ENCODE measurements at regions not wholly inside any gene's neighbourhood (a gene's known extent, or its start where the extent isn't known, plus 50 kb on each side); places are given as distances from the start of the nearest gene placed in this dataset.

DNA sequence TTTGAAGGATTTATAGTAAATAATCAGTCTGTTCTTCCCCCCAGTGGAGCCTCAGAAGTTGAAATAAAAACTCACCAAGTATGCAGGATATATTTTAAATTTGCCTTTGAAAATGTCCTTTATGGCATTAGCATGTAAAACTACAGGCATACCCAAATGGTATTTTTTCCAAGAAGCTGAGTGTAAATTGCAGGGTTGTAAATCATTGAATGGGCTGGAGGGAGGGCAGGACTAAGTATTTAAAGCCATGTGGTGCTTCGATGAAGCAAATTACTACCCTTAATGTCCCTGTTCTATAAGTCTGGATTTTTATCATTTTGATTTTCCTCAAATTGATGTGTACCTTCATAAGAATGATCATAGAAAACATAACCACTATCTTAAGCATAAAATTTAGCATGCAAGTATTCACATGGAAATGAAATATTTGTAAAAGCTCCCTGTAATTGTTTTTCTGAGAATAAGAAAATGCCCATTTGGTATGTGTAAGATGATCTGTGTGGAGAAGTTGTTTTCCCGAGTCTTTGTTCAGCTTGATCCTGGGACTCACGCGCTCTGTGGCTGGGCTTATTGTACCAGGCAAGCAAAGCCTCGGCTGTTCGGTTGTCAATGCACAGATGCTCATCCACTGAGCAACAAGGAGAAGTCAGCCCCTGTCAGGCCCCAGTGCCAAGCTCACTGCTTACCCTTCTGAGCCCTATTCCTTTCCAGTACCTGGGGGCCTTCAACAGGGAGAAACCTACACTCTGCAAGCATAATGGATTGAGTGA is 66.7 kb downstream of the CD164 start:
- no peak for DNase-seq (ENCODE audit: low read depth)

DNA sequence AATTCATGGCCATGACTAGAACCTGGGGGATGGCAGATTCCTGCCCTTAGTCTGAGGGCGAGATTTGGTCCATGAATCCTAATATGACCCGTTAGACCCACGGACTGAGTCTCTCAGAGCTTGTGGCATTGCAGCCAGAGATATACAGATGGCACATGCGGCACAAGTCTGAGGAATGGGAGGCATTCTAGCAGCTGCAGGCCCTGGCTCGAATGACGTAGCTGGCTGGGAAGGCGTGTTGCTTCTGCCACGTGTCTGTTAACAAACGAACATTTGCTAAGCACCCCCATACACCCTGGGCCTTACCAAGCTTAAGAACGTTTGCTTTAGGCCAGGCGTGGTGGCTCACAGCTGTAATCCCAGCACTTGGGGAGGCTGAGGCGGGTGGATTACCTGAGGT is 68.0 kb downstream of the CD164 start:
- DNase-seq (ENCODE audit: low read depth) = no peak

DNA sequence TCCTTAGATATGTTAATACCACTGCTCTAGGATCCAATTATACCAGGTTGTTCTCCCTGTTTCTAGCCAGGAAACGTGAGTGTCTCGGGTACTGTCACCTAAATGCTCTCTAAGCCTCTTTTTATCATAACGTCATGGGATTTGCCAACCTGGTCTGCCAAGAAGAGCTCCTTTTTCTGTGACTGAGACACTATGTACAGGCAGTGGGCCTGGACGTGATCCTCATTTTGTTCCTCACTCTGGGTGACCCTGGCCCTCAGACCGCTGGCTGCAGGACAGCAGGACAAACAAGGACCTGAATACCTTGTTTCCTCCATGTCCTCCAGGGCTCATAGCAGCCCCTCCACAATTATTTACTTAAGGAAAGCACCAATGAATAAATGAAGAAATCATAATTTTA is 69.1 kb downstream of the CD164 start:
- no peak for DNase-seq (ENCODE audit: low read depth)

DNA sequence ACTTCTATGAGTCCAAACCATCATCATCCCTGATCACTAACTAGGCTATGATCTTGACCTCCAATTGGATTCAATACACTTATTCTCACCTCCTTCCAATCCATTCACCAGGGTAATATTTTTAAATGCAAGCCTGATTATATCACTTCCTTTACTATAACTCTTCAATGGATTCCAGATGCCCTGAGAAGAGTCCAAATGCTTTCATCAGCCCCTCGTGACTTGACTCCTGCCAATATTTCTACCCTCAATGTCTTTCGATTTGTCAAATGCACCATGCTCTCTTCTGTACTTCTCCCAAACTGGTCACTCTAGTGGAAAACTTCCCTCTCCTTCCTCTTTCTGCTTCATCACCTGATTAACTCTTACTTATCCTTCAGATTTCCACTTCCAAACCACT is 70.8 kb downstream of the CD164 start:
- no peak for DNase-seq (ENCODE audit: low read depth)

DNA sequence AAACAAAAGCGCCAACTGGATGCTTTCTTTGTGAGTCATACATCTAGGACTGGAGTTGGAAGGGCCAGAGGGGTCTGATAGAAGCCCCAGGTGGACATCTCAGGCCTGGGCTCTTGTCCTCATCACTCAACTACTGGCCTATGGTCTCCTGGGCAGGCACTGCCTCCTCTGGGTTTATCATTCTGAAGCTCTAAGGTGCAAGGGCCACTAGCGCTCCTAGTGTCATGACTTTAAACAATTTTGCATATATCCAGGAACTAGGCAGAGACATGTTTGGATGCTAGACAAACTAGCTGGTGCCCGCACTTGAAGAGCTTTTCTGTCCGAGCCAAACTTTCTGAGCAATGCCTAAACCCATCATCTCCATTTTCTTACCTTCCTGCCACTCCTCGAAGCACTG is 72.3 kb downstream of the CD164 start:
- no peak for DNase-seq (ENCODE audit: low read depth)

DNA sequence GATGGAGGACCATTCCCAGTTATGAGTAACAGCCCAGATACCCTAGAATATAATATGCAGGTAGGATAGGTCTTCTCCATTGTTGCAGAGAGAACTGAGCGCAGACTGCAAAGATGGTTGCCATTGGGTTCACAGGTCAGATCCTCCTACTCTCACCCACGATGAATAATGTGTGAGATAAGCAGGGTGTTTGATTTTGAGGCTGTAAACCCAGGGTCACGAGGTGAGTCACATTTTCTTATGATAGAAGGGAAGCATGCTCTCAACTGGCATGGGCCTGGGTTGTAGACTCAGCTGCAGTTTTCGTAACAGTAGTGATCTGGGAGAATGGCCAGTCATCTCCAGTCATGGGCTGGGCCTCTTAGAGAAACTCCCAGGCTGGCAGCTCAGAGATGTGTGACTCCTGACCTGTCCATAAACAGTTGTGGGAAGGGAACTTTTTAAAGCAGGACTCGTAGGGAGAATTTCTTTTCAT is 74.2 kb downstream of the CD164 start:
- peak; percentile 68 for DNase-seq (ENCODE audit: low read depth)

DNA sequence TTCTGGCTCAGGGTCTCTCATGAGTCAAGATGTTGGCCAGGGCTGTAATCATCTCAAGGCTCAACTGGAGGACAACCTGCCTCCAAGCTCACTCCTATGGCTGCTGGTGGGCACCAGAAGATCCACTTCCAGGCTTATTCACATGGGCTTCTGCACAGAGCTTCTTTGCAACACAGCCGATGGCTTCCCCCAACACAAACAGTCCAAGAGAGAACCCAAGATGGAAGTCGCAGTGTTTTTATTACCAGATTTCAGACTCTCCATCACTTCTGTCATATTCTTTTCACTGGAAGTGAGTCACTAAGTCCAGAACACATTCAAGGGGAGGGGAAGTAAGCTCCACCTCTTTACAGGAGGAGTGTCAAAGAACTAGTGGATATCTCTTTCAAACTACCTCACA is 75.5 kb downstream of the CD164 start:
- no peak for DNase-seq (ENCODE audit: low read depth)

DNA sequence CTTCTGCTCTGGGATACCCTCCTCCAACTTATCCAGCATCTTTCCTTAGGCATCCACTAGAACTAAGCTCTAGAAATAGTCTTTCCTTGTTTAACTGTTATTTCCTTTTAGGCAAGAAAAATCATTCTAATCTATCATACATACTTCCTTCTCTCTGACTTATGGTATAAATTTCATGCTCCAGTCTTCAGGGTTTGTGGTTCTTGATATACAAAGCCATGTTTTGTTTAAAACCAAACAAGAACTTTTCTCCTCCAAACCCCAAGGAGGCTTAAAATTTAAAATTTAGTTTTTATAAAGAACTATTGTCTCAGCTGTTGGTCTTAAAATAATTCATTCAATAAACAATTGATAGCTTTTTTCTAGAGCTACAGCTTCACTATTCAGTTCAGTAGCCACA is 77.2 kb downstream of the CD164 start:
- DNase-seq (ENCODE audit: low read depth) = peak; percentile 10

DNA sequence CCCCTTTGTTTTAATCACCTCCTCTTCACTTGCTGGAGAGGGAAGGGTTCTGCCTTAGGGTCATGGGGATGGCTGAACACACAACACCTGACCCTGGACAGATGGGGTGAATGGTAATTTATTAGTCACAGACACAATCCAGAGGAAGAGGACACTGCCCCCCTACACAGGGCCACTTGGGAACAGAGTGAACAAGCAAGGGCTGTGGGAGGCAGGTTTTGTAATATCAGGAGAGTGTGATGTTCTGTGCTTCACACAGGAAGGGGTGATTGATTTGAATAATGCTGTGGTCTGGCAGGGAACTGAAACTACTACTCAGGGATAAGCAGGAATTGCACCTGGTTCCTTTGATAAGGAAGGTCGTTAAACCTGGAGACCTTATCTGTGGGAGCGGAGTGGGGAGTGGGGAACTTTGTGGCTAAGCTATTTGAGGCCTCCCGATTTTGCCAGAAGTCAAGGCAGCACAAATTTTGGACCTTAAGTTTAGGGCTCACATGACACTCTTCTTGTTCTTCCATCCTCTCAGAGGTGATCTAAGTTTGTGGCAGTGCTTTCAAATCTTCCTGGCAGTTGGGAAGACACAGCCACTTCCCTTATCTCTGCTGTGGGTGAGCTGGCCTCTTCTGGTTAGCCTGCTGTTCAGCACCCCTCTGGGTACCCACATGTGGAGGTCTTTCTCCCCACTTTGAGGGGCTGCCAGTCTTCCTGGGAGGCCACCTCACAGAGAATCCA is 77.8 kb downstream of the CD164 start:
- peak; percentile 28 for DNase-seq (ENCODE audit: low read depth)

DNA sequence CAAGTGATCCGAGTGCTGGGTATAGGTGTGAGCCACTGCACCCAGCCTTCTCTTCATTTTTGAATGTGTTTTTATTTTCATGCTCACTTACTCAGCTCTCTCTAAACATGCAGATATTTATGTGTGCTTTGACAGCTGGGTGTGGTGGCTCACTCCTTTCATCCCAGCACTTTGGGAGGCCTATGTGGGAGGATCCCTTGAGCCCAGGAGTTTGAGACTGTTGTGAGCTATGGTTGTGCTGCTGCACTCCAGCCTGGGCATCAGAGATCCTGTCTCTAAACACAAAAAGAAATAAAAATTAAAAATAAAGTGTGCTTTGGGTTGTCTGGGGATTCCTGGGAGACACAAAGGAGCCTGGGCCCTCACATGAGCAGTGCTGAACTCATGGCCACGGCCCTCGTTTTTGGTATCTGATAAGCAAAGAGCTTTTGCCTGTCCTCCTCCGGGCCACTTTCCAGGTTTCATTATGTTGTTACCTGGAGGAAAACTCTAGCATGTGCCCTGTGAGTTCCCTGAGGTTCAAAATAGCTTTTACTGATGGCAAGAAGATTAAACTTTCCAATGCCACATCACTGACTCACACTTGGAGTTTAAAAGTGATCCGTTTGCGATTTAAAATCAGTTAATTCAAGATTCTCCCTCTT is 78.5 kb downstream of the CD164 start:
- no peak for DNase-seq (ENCODE audit: low read depth)

DNA sequence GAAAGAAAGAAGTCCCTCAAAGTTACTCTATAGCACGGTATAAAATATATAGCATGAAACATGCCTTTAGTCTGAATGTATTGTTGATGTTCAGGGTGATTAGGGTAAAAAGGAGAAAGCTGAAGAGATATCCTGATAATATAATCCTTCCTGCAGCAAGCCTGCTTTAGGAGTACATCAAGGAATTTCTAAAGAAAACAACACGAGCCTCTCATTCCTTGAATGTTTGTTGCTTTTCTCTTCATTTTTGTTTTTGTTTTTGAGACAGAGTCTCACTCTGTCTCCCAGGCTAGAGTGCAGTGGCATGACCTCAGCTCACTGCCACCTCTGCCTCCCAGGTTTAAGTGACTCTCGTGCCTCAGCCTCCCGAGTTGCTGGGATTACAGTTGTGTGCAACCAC is 79.1 kb downstream of the CD164 start:
- no peak for DNase-seq (ENCODE audit: low read depth)

DNA sequence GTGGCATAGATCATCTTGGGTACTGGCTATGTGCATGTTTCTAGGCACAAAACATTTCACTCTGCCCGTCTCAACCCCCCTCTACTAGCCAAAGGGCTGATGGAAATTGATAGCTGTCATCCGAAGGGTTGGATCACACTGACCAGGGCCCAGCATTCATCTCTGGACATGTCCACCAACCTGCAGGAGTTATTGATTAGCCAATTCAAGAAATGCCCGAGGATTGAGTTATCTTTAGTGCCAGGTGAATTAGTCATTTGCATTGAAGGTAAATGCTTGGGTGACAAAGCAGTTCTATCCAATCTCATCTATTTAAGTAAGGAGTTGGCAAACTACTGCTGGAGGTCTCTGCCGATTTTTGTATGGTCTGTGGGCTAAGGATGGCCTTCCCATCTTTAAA is 80.1 kb downstream of the CD164 start:
- no peak for DNase-seq (ENCODE audit: low read depth)

DNA sequence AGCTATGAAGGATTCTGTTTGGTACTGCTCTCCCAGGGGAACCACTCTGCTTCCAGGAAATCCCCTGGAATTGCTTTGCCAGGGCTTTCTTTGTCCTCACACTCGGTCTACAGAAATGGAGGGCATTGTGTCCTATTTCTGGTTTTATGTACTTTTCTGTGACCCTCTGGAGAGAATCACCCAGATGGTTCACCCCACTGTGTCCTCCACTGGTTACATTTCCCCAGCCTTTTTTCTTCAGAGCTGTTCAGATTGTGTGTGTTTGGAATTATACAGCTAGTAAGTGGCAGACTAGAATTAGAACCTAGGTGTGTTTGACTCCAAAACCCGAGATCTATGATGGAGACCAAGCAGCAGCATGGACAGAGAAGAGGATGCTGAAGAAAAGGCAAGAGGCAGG is 80.8 kb downstream of the CD164 start:
- DNase-seq (ENCODE audit: low read depth) = no peak

DNA sequence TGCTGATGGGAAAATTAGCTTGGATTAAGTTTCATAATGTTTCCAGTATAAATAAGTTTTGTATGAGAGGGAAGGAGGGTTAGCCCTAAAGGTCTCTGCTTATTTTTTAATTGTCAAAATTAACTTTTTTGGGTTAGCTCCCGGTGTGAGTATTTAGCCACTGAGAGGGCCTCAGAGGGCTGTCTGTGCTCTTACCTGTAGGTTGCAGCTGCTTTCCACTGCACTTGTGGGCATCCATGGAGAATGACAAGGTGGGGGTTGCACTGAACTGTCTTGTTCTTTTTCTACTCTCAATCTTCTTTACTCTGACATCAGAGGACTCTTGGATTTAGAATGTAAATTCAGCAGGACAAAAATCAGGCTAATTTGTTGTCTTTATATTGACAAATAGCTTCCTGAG is 81.4 kb downstream of the CD164 start:
- DNase-seq (ENCODE audit: low read depth) = no peak

DNA sequence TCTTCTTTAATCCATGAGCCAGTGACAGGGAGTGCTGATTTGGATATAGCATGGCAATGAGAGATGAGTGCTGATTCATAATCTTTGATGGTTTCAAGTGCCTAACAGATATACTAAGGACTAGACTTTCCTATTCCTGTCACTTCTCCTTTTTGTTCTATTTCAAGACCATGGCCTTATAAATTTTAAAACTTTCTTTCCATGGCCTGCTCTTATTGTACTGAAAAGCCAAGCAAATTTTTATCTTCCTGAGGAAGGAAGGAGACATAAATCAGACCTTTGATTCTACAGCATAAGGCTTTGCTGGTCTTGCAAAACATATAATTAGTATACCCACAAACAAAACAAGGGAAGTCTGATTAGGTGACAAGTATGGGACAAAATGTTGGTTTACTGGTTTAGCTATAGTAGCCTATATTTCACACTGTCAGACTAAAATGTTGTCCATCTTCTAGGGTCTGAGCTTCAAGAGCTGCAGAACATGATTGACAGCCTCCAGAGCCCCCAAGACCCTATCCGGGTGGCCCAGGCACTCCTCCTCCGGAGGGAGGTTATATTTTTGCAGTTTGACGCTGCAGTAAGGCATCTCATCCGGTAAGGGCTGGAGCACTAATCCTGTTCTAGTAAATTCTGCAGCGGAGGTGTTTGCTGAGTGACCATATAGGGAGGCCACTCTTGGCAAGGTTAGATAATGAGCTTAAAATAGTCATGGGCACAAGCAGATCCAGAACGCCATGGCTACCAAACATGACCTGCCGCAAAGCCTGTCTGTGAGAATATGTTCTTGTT is 82.3 kb downstream of the CD164 start:
- DNase-seq (ENCODE audit: low read depth) = no peak

DNA sequence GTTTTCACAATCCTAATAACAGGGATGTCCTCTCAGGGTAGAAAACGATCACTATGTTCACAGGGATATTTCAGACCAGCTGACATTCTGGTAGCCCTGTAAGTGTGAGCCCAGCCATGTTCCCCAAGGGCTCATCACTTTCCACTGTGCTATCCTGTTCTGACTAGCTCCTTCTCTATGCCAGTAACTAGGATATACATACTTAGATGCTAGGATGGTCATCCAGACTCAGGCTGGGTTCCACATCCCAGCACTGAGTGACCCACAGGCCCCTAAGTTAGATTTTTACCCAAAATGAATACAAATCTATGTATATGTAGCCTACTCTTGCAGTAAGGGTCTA is 83.0 kb downstream of the CD164 start:
- no peak for DNase-seq (ENCODE audit: low read depth)

DNA sequence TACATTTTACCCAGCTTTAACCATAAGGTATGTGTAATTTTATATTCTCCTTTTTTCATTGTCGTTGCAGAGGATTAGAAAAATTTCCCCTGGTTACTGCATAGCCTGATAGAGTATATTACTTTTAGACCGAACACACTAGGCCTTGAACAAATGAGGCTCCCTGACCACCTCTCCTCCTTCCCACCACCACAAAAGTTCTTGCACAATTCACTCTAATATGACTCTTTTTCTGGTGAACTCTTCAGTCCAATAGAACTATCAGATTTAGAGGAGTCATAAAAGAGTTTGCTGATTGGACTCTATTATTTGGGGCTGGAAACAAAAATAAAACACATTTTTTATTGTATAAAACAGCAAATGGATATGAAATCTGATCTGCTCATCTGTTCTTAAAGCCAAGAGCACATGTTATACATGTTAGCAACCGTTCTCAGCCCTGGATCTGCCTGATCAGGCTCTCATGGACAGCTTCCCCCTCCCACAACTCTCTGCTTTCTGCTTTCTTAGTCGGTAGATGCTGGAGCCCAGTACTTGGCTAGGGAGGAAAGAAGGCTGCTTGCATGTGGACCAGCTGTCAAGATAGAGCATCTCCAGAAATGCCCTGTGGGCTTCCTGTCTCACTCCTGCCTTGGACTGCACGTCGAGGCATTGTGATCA is 83.5 kb downstream of the CD164 start:
- peak; percentile 24 for DNase-seq (ENCODE audit: low read depth)

DNA sequence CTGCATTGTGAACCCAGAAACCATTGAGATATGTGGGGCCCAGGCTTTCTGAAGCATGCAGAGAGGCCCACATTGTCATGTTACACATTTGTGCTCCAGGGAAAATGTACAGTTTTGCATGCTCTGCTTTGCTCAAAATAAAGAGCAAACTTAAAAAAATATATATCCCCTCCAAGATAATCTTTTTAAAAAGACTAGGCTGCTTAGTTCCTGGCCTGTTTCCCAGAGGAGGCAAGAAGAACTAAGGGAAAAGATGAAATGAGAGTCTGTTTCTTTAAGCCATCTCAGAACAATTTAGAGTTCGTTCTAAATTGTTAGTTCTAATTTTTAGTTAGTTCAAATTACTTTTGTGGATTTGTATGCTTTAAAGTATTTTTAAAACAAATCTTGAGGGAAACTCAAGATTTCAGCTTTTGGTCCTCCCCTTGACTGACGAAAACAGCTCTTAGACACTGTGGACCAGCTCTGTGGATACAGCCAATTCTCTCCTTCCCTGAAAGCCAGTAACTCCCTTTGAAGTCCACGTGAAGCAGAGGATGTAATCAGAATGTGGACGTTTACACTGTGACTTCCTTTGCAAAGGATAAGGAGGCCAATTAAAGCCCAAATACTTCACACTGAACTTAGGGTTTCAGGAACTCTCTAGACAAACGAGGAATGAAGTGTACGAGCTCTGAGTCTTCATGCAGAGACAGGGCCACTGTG is 84.7 kb downstream of the CD164 start:
- no peak for DNase-seq (ENCODE audit: low read depth)

DNA sequence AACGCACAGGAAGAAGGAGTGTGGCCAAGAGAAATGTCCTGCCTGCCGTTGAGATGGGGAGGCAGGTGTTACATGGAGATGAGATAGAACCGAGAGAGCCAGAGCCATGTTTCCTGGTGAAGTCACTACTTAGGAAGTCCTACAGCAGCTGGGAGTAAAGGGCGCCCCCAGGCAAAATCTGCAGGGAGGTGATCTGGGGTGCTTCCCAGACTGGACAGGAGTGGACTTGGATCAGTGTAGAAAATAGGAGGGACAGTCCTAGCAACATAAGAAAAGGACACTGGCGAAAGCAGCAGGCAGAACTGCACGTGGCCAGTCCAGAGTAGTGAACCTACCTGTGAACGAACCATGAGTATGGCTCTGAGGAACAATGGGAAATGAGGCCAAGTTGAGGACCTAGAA is 85.3 kb downstream of the CD164 start:
- DNase-seq (ENCODE audit: low read depth) = peak; percentile 50

DNA sequence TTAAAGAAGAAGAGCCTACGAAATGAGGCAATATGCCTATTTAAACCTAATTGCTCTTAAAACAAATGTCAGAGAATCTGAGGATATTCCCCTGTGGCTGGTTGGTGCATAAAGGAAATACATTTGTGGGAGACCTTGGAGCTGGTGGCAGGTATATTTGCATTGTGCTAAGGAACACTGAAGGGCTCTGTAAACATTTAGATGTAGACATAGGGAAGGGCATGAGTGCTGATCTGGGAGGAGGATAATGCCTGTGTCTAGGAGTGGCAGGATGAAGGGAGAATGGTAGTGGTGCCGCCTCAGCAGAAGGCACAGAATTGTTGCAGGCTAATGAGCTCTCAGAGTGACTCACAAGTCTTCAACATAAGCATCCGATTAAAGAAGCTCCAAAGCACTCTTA is 85.8 kb downstream of the CD164 start:
- DNase-seq (ENCODE audit: low read depth) = peak; percentile 42

DNA sequence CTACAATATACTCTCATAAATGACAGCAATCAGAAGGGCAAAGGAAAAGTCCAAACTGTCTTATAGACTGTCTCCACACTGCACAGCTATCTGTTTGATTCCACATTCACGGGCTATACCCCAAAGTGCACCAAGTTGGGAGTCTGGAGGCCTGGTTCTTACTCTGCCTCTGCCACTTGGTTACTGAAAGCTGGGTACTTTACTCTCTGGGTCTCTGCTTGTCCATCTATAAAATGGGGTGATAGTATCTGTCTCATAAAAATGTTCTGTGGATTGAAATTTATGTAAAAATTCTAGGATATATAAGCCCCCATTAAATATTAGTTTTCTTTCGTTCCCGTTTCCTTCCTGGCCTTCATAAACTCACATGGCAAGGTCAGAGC is 86.5 kb downstream of the CD164 start:
- DNase-seq (ENCODE audit: low read depth) = no peak

Measured in RPMI7951 (cell line).